GM19351 (cell line): ENCODE measurements at regions not wholly inside any gene's neighbourhood (a gene's known extent, or its start where the extent isn't known, plus 50 kb on each side); places are given as distances from the start of the nearest gene placed in this dataset.
"Not testable (repeated sequence)": the region's sequence is repeated elsewhere in the genome, so short reads cannot be mapped to it uniquely, and the experiment has no call there.

ENCODE experiments used
- ATAC-seq: cut with Tn5 transposase; IDR thresholded peaks from one replicate; pipeline ENCODE4 v1.9.1; 2021; ENCODE audit warnings: mild to moderate bottlenecking, moderate library complexity; ENCODE audit not compliant: unreplicated experiment

DNA sequence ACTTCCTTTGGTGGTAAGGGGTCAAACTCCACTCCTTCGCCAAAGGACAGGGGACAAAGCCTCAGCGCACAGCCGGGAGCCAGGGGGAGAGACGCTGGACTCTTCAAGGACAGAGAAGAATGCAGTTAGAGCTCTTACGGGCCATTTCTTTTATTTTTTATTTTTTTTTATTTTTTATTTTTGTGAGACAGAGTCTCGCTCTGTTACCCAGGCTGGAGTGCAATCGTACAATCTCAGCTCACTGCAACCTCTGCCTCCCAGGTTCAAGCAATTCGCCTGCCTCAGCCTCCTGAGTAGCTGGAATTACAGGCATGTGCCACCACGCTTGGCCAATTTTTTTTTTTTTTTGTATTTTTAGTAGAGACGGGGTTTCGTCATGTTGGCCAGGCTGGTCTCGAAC lies 93.2 kb upstream of the RPH3AL start, which contains the start of gene RFLNB:
TSS of gene RFLNB (minus strand) at position 101 of the 400 bp plus-strand sequence.
- ATAC-seq, result not testable (repeated sequence)

DNA sequence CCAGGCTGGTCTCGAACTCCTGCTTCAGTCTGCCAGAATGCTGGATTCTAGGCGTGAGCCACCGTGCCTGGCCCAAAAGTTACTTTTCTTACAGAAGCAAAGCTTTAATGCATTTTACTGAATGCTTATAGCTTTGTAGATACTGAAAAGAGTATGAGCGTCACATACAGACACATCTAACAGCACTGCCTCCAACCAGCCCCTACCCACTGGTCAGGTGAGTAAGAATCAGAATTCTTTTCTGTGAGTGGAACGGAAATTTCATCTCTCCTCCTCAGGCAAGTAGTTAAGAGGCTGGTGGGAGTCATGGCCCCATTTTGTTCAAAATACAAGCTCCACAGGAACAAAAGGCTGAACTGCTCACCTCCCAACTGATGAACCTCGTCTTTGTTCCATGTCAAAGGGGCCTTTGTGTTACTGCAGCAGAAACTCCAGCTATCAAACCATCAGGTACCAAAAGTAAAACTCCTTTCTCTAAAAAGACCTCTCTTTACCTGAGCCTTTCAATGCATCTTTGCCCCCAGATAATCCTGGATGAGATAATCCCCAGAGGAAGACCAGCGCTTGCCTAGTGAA lies 92.4 kb upstream of the RPH3AL start:
- ATAC-seq, result no peak

DNA sequence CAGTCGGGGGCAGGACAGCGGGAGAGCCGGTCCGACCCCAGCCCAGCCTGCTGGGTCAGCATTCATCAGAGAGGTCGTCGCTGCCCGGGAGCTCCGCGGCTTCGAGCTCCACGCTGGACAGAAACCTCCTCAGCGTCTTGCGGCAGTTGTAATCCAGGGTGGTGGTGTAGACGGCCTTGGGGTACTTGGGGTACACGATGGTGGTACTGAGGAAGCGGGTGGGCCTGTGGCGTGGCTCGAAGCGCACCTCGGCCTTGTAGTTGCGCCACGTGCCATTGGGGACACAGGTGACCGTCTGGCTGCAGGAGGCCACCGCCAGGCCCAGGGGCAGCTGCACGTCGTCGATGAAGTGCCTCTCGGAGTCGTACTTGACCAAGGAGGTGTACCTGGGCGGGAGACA lies 90.5 kb upstream of the RPH3AL start:
- no peak for ATAC-seq

DNA sequence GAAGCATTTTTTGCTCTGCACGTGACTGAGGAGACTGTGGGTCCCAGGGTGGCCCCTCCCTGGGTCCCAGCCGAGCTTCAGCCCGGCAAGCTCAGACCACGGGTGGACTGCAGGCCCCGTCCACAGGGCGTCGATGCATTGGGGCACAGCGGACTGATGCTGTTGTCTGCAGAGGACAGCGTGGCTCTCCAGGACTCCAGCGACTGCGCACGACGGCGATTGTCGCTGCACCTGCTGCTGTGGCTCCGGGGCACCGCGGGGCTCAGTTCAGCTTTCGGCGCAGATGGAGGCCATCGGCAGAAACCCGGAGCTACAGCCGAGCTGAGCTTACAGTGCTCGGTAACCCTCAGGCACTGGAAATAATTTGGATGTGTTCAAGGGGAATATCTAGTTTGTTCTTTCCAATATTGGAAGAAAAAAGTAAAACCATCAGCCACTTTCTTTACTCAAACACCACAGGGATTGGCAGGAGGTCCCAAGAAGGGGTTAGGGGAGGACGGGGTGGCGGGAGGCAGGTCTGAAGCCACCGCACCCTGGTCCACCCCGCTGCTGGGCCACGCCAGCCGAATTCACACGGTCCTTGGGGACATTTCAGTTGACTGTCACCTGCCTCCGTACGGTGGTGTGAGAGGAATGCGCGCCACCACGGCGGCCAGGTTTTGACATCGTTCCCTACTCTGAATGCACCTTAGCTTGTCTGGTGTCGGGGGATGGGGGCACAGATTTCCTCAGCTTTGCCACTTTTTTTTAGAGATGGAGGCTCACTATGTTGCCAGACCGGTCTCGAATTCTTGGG lies 88.7 kb upstream of the RPH3AL start:
- ATAC-seq, result no peak

GRCh38 chr17:438191-438590 lies 85.6 kb upstream of the RPH3AL start:
- ATAC-seq, result no peak

GRCh38 chr17:437545-437944 lies 84.9 kb upstream of the RPH3AL start:
- ATAC-seq, result no peak

DNA sequence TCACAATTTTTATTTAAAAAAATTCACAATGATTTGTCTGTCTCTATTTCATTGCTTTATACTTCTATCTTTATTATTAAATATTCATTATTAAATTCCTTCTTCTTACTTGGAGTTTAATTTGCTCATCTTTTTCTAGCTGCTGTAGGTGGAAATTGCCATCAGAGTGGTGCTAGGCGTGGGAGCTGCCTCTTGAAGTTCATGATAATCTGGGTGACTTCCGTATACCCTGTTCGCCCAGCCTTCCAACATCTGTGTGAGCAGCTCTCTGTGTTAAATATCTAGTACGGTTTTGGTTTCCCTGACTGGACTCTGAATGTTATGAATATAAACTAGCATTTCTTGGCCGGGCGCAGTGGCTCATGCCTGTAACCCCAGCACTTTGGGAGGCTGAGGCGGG lies 84.0 kb upstream of the RPH3AL start:
- ATAC-seq, result no peak

GRCh38 chr17:432471-432870 lies 79.9 kb upstream of the RPH3AL start:
- not testable (repeated sequence) for ATAC-seq

DNA sequence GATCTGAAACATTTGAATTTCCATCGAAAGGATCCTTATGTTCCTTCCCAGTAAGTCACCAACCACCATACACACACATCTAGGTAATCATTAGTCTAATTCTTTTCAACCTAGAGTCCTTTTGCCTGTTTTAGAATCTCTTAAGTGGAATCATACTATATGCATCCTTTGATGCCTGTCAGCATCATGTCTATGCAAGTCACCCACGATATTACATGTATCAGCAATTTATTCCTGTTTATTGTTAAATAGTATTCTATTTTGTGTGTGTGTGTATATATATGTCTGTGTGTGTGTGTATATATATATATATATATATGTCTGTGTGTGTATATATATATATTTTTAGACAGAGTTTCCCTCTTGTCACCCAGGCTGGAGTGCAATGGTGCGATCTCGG lies 78.9 kb upstream of the RPH3AL start:
- ATAC-seq, result no peak

DNA sequence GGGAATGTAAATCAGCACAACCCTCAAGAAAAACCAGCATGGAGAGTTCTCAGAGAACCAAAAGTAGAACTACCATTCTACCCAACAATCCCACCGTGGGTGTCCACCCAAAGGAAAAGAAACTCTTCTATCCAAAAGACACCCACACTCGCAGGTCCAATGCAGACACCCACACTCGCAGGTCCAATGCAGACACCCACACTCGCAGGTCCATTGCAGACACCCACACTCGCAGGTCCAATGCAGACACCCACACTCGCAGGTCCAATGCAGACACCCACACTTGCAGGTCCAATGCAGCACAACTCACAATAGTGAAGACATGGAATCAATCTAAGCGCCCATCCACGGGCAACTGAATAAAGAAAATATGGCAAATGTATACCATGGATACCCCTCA lies 77.0 kb upstream of the RPH3AL start:
- no peak for ATAC-seq

GRCh38 chr17:428414-428813 lies 75.8 kb upstream of the RPH3AL start:
- no peak for ATAC-seq

GRCh38 chr17:427891-428290 lies 75.3 kb upstream of the RPH3AL start:
- no peak for ATAC-seq

- no peak for ATAC-seq
Observed at GRCh38 chr17:427327-427726, 74.7 kb upstream of the RPH3AL start.

- no peak for ATAC-seq
Observed at GRCh38 chr17:422196-422930, 69.8 kb upstream of the RPH3AL start.

DNA sequence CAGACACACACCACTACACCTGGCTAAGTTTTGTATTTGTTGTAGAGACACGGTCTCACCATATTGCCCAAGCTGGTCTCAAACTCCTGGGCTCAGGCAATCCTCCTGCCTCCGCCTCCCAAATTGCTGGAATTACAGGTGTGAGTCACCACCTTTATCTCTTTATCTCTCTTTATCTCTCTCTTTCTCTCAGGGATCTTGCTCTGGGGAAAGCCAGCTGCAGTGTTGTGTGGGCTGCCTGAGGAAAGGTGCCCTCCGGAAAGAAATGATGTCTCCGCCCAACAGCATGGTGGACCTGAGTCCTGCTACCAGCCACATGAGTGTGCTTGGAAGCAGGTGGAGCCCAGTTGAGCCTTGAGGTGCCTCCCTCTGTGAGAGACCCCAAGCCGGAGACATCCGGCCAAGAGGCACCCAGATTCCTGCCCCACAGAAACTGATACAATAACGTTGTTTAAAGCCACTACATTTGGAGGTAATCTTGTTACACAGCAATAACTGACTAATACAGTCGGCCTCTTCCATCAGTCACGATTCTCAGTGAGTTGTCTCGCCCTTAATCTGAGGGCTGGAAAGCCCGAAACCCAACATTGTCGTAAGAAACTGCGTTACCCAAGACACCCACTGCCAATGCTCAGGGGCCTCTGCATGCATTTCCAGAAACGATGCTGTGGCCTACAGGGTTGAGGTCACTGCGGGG lies 68.0 kb upstream of the RPH3AL start:
- no peak for ATAC-seq

GRCh38 chr17:419073-419735 lies 66.6 kb upstream of the RPH3AL start:
- no peak for ATAC-seq

DNA sequence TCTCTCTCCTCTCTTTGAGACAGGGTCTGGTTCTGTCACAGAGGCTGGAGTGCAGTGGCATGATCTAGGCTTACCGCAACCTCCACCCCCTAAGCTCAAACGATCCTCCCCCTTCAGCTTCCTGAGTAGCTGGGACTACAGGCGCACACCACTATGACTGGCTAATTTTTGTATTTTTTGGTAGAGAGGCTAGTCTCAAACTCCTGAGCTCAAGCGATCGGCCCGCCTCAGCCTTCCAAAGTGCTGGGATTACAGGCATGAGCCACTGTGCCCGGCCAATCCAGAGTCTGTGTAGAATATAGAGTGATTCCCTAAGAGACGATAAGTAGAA lies 65.8 kb upstream of the RPH3AL start:
- ATAC-seq, result no peak

DNA sequence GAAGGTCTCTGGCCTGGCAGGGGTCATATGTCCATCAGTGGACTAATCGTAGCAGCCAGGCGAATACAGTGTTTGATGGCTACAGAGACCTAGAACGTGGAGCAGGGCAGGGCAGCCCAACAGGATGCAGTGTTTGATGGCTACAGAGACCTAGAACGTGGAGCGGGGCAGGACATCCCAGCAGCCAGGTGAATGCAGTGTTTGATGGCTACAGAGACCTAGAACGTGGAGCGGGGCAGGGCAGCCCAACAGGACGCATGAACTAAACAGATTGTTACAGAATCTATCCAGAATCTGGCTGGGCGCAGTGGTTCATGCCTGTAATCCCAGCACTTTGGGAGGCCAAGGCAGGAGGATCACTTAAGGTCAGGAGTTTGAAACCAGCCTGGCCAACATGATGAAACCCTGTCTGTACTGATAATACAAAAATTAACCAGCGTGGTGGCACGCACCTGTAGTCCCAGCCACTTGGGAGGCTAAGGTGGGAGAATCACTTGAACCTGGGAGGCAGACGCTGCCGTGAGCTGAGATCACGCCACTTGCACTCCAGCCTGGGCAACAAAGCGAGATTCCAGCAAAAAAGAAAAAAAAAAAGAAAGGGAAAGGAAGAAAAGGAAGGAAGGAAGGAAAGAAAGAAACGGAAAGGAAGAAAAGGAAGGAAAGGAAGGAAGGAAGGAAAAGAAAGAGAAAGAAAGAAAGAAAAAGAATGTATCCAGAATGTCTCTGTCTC lies 65.2 kb upstream of the RPH3AL start:
- ATAC-seq, result no peak

- peak; percentile 87 for ATAC-seq
Observed at GRCh38 chr17:416293-417206, 63.9 kb upstream of the RPH3AL start.
